Body of pancreas (tissue), 4 donors: ENCODE measurements at regions not wholly inside any gene's neighbourhood (a gene's known extent, or its start where the extent isn't known, plus 50 kb on each side); places are given as distances from the start of the nearest gene placed in this dataset.

Source experiments
- ATAC-seq: fragments of 150-250 bp; one replicate; pipeline ENCODE4 v1.9.1; 2016
- DNase-seq, 4 donors: peaks; one replicate each; pipeline ENCODE4 v3.0.0-alpha.2; 2019
- H3K27ac ChIP-seq, 4 donors: fragments of 200-600 bp; sonication (generic); 1 replicate in 3 of 4; 2 replicates in 1 of 4; pipeline versions ENCODE4 v1.5.1 to v1.6.1; 2016 to 2019; ENCODE audit warnings: mild to moderate bottlenecking in 1 of 4, mixed read lengths in 1 of 4, moderate library complexity in 1 of 4
- H3K27me3 ChIP-seq, 2 donors: fragments of 200-600 bp; sonication (generic); one replicate each; pipeline ENCODE4 v1.6.0; 2016; ENCODE audit warnings: mild to moderate bottlenecking in 1 of 2
- H3K36me3 ChIP-seq, 2 donors: fragments of 200-600 bp; sonication (generic); replicated peaks in 1 of 2; 2 replicates each; pipeline ENCODE4 v1.5.1; 2016; ENCODE audit warnings: low read depth in 2 of 2; ENCODE audit not compliant: insufficient read depth in 1 of 2
- H3K4me1 ChIP-seq: fragments of 200-600 bp; sonication (generic); one replicate; pipeline ENCODE4 v1.6.0; 2016
- H3K4me3 ChIP-seq, 2 donors: fragments of 200-600 bp; sonication (generic); 1 replicate in 1 of 2; 2 replicates in 1 of 2; pipeline ENCODE4 v1.5.1; 2016 to 2019
- H3K9me3 ChIP-seq, 3 donors: fragments of 200-600 bp; sonication (generic); 1 replicate in 2 of 3; 2 replicates in 1 of 3; pipeline ENCODE4 v1.5.1; 2016
- CTCF ChIP-seq, 7 experiments: fragments of 450-650 bp in 4 of 7; fragments of 200-600 bp in 3 of 7; sonication (generic) in 3 of 7; IDR thresholded peaks; one replicate each; pipeline ENCODE4 v1.5.1; 2016 to 2019; ENCODE audit warnings: antibody characterized with exemption in 7 of 7
- POLR2A ChIP-seq, 3 donors: fragments of 450-650 bp; IDR thresholded peaks; one replicate each; pipeline ENCODE4 v1.6.1; 2016; ENCODE audit warnings: antibody characterized with exemption in 3 of 3, mild to moderate bottlenecking in 2 of 3
- WGBS, 2 donors: methylation state at CpG; one replicate each; pipeline ENCODE4 v1.1.5; 2017; 5-methylcytosine and 5-hydroxymethylcytosine counted together
- intact Hi-C: fragments of 100-400 bp; cut with DNase I; formaldehyde crosslinking; loops from one replicate; pipeline ENCODE4 v1.15.1; 2023

- DNase-seq, result no peak
- TF ChIP-seq POLR2A (IDR thresholded peaks at IDR 0.05), result no peak
- TF ChIP-seq CTCF (IDR thresholded peaks at IDR 0.05), result no peak
Measured at GRCh38 chrX:125404667-125405160, 85.0 kb downstream of the TEX13C start.

GRCh38 chrX:125405339-125405738 is 85.7 kb downstream of the TEX13C start:
- H3K4me1 ChIP-seq, result no peaks in the 10 kb centered on the region
- 47 to 67% methylated on average over 2 of the region's 2 CpGs for WGBS, 2 donors
- no peak overlapping the region for H3K27ac ChIP-seq
- intact Hi-C loops, result no loop called here
- H3K9me3 ChIP-seq, result no peaks in the 10 kb centered on the region
- no peaks in the 10 kb centered on the region for H3K27me3 ChIP-seq
- ATAC-seq (no peak), DNase-seq (no peak)
- H3K36me3 ChIP-seq, result no peaks in the 10 kb centered on the region
- no peak overlapping the region for H3K4me3 ChIP-seq
- TF ChIP-seq POLR2A (IDR thresholded peaks at IDR 0.05) (no peak), CTCF (IDR thresholded peaks at IDR 0.05) (no peak)

More at GRCh38 chrX:125404667-125405160, 85.0 kb downstream of the TEX13C start:
- H3K4me3 ChIP-seq, result no peak overlapping the region
- no peaks in the 10 kb centered on the region for H3K4me1 ChIP-seq
- H3K27me3 ChIP-seq, result no peaks in the 10 kb centered on the region
- H3K27ac ChIP-seq, result no peak overlapping the region
- no peak for ATAC-seq
- no peaks in the 10 kb centered on the region for H3K36me3 ChIP-seq
- 27 to 42% methylated on average over 1 of the region's 1 CpG for WGBS, 2 donors
- no peaks in the 10 kb centered on the region for H3K9me3 ChIP-seq
- intact Hi-C loops, result no loop called here

- 29 to 31% methylated on average over 1 of the region's 1 CpG for WGBS, 2 donors
- Histone ChIP-seq H3K4me1 (no peaks in the 10 kb centered on the region), H3K9me3 (no peaks in the 10 kb centered on the region), H3K4me3 (no peak overlapping the region), H3K27me3 (no peaks in the 10 kb centered on the region), H3K36me3 (no peaks in the 10 kb centered on the region), H3K27ac (no peak overlapping the region)
- TF ChIP-seq CTCF (IDR thresholded peaks at IDR 0.05) (no peak), POLR2A (IDR thresholded peaks at IDR 0.05) (no peak)
- intact Hi-C loops, result no loop called here
- no peak for DNase-seq
- ATAC-seq, result no peak
Measured at GRCh38 chrX:125407314-125407713, 87.6 kb downstream of the TEX13C start.

GRCh38 chrX:125420809-125421208 is 101.1 kb downstream of the TEX13C start:
- Histone ChIP-seq H3K4me3 (no peak overlapping the region), H3K9me3 (no peaks in the 10 kb centered on the region), H3K27ac (no peak overlapping the region), H3K27me3 (no peaks in the 10 kb centered on the region), H3K36me3 (no peaks in the 10 kb centered on the region), H3K4me1 (no peaks in the 10 kb centered on the region)
- whole genome bisulfite sequencing, 2 donors, result 68 to 79% methylated on average over 4 of the region's 4 CpGs
- DNase-seq (no peak), ATAC-seq (no peak)
- intact Hi-C loops, result no loop called here
- no peak for TF ChIP-seq POLR2A (IDR thresholded peaks at IDR 0.05)
- no peak for TF ChIP-seq CTCF (IDR thresholded peaks at IDR 0.05)

- TF ChIP-seq CTCF (IDR thresholded peaks at IDR 0.05) (no peak), POLR2A (IDR thresholded peaks at IDR 0.05) (no peak)
- WGBS, 2 donors, result 61 to 65% methylated on average over 3 of the region's 3 CpGs
Measured at GRCh38 chrX:125422986-125423385, 103.3 kb downstream of the TEX13C start.

More at GRCh38 chrX:125422986-125423385, 103.3 kb downstream of the TEX13C start:
- Histone ChIP-seq H3K36me3 (no peaks in the 10 kb centered on the region), H3K4me3 (no peak overlapping the region), H3K9me3 (no peaks in the 10 kb centered on the region), H3K4me1 (no peaks in the 10 kb centered on the region), H3K27ac (no peak overlapping the region), H3K27me3 (no peaks in the 10 kb centered on the region)
- no peak for DNase-seq
- no peak for ATAC-seq
- intact Hi-C loops, result no loop called here
